ENCODE measurements at regions not wholly inside any gene's neighbourhood (a gene's known extent, or its start where the extent isn't known, plus 50 kb on each side); places are given as distances from the start of the nearest gene placed in this dataset.

GRCh38 chr6:154595538-154595937 is 85.1 kb upstream of the CNKSR3 start:
- no peaks in the 10 kb centered on the region for H4K20me1 ChIP-seq (ENCODE audit: insufficient read depth, low read length)
- H3K4me2 ChIP-seq (replicated peaks; ENCODE audit: extremely low read depth, low read length, poor library complexity, severe bottlenecking): no peak overlapping the region
- H3K9me3 Mint-ChIP-seq: peaks cover 0 to 3% (median 0%) of the 10 kb centered on the region in 7 donors
- DNase-seq: no peak
- no peak overlapping the region for H3K27ac ChIP-seq (ENCODE audit: low read depth in 1 of 2, low read length in 2 of 2)
- no peak overlapping the region for H3K4me3 Mint-ChIP-seq
- intact Hi-C loops (cut with micrococcal nuclease): no loop called here
- no peak overlapping the region for H2AFZ ChIP-seq (ENCODE audit: insufficient read depth, low read depth, low read length, poor library complexity, severe bottlenecking)
- H3K4me3 ChIP-seq (replicated peaks in 1 of 3; ENCODE audit: low read depth in 2 of 3, low read length in 3 of 3): no peak overlapping the region
- H3K79me2 ChIP-seq (ENCODE audit: insufficient read depth, low read length): no peaks in the 10 kb centered on the region
- no peaks in the 10 kb centered on the region for H3K36me3 Mint-ChIP-seq
- no peaks in the 10 kb centered on the region for H3K4me1 ChIP-seq (ENCODE audit: control insufficient read depth in 1 of 2, insufficient read depth in 2 of 2, low read length in 2 of 2)
- no peak overlapping the region for H3K9ac ChIP-seq (ENCODE audit: insufficient read depth, low read length, poor library complexity, severe bottlenecking)
- TF ChIP-seq CTCF (IDR thresholded peaks at IDR 0.05): no peak
- H3K9me3 ChIP-seq (replicated peaks in 1 of 2; ENCODE audit: control insufficient read depth in 1 of 2, insufficient read depth in 1 of 2, low read length in 2 of 2): no peaks in the 10 kb centered on the region
- no CpG with 5 or more reads among the region's 1 CpG for WGBS (ENCODE audit: insufficient coverage)
- H3K27ac Mint-ChIP-seq: no peak overlapping the region
- no peaks in the 10 kb centered on the region for H3K27me3 ChIP-seq (ENCODE audit: control insufficient read depth in 2 of 2, insufficient read depth in 2 of 2, low read length in 2 of 2)
- no peaks in the 10 kb centered on the region for H3K36me3 ChIP-seq (replicated peaks in 1 of 2; ENCODE audit: control insufficient read depth in 1 of 2, insufficient read depth in 2 of 2, low read length in 2 of 2)
- H3K27me3 Mint-ChIP-seq (ENCODE audit: low read depth in 3 of 3): no peaks in the 10 kb centered on the region
- no peaks in the 10 kb centered on the region for H3K4me1 Mint-ChIP-seq

GRCh38 chr6:154596009-154596408 is 85.5 kb upstream of the CNKSR3 start:
- H3K27me3 Mint-ChIP-seq (ENCODE audit: low read depth in 3 of 3): no peaks in the 10 kb centered on the region
- no peak overlapping the region for H3K27ac Mint-ChIP-seq
- 88% methylated on average over 2 of the region's 2 CpGs for WGBS (ENCODE audit: insufficient coverage)

More at GRCh38 chr6:154596009-154596408, 85.5 kb upstream of the CNKSR3 start:
- H3K79me2 ChIP-seq (ENCODE audit: insufficient read depth, low read length): no peaks in the 10 kb centered on the region
- Mint-ChIP-seq H3K4me1 (no peaks in the 10 kb centered on the region), H3K4me3 (no peak overlapping the region), H3K9me3 (peaks cover 0 to 3% (median 0%) of the 10 kb centered on the region in 7 donors), H3K36me3 (no peaks in the 10 kb centered on the region)
- H3K27me3 ChIP-seq (ENCODE audit: control insufficient read depth in 2 of 2, insufficient read depth in 2 of 2, low read length in 2 of 2): no peaks in the 10 kb centered on the region
- no peaks in the 10 kb centered on the region for H3K36me3 ChIP-seq (replicated peaks in 1 of 2; ENCODE audit: control insufficient read depth in 1 of 2, insufficient read depth in 2 of 2, low read length in 2 of 2)
- no peak overlapping the region for H3K4me2 ChIP-seq (replicated peaks; ENCODE audit: extremely low read depth, low read length, poor library complexity, severe bottlenecking)
- H3K9ac ChIP-seq (ENCODE audit: insufficient read depth, low read length, poor library complexity, severe bottlenecking): no peak overlapping the region
- H2AFZ ChIP-seq (ENCODE audit: insufficient read depth, low read depth, low read length, poor library complexity, severe bottlenecking): no peak overlapping the region
- no peaks in the 10 kb centered on the region for H4K20me1 ChIP-seq (ENCODE audit: insufficient read depth, low read length)
- intact Hi-C loops (cut with micrococcal nuclease): no loop called here
- TF ChIP-seq CTCF (IDR thresholded peaks at IDR 0.05): no peak
- H3K4me3 ChIP-seq (replicated peaks in 1 of 3; ENCODE audit: low read depth in 2 of 3, low read length in 3 of 3): no peak overlapping the region
- H3K27ac ChIP-seq (ENCODE audit: low read depth in 1 of 2, low read length in 2 of 2): no peak overlapping the region
- DNase-seq: no peak
- H3K4me1 ChIP-seq (ENCODE audit: control insufficient read depth in 1 of 2, insufficient read depth in 2 of 2, low read length in 2 of 2): no peaks in the 10 kb centered on the region
- no peaks in the 10 kb centered on the region for H3K9me3 ChIP-seq (replicated peaks in 1 of 2; ENCODE audit: control insufficient read depth in 1 of 2, insufficient read depth in 1 of 2, low read length in 2 of 2)
